ENCODE measurements at regions not wholly inside any gene's neighbourhood (a gene's known extent, or its start where the extent isn't known, plus 50 kb on each side); places are given as distances from the start of the nearest gene placed in this dataset.
"Not testable (repeated sequence)": the region's sequence is repeated elsewhere in the genome, so short reads cannot be mapped to it uniquely, and the experiment has no call there.

DNA sequence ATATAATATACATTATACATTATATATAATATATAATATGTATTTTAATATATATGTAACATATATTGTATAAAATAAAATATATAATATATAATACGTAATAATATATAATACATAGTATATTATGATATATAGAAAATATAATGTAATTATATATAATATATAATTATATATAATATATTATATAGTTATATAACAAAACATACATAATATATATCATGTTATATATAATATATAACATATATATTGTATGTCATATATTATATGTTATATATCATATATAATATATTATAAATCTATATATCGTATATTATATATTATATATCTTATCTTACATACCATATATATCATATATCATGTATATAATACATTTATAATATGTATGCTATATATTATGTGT, 248.2 kb upstream of the TPTE start:
- ChIA-PET CTCF (ENCODE audit: low intra/inter-chr PET ratio) (no interaction called here), POLR2A (no interaction called here)
- H3K9me3 ChIP-seq (replicated peaks; ENCODE audit: control insufficient read depth, insufficient read depth, low read depth, low read length) = peaks cover 2% of the 10 kb centered on the region; the same call in 1 of the 2 replicates
- no peak for DNase-seq (ENCODE audit: extremely low read depth in 1 of 4, low spot score in 3 of 4)
- in situ Hi-C loops (cut with MboI) (loop anchor here (5.0 kb wide), 1 partner anchor 54 kb away; no protein-coding TSS in a partner anchor), intact Hi-C loops (cut with micrococcal nuclease) (no loop called here)
- H3K79me2 ChIP-seq (ENCODE audit: control insufficient read depth, insufficient read depth, low read length) = no peaks in the 10 kb centered on the region
- TF ChIP-seq DNMT1 (IDR thresholded peaks at IDR 0.05) = no peak
- no peaks in the 10 kb centered on the region for H4K20me1 ChIP-seq (replicated peaks; ENCODE audit: control insufficient read depth, insufficient read depth, low read length)
- BruUV-seq (replicated peaks) = no TSS peak
- H3K27ac ChIP-seq (ENCODE audit: extremely low read depth, low read depth, low read length) = no peak overlapping the region
- H3K4me2 ChIP-seq (ENCODE audit: insufficient read depth, low read length) = no peak overlapping the region
- no peaks in the 10 kb centered on the region for H3K4me1 ChIP-seq (replicated peaks in 1 of 2; ENCODE audit: control insufficient read depth in 2 of 2, insufficient read depth in 2 of 2, low read length in 2 of 2)
- no peak overlapping the region for H2AFZ ChIP-seq (ENCODE audit: low read depth, low read length)
- no peak for FAIRE-seq
- H3K4me3 ChIP-seq = no peak overlapping the region
- no peak for ATAC-seq
- H3K9me1 ChIP-seq (ENCODE audit: control insufficient read depth, insufficient read depth, low read length) = no peaks in the 10 kb centered on the region
- WGBS (ENCODE audit: insufficient coverage, low coverage, missing lambda C conversion rate) = 0% methylated on average over 2 of the region's 2 CpGs
- no peaks in the 10 kb centered on the region for H3K36me3 ChIP-seq (ENCODE audit: control insufficient read depth, insufficient read depth, low read length)
- no peak overlapping the region for H3K9ac ChIP-seq (ENCODE audit: insufficient read depth in 1 of 2, low read depth in 2 of 2, low read length in 2 of 2)
- H3K27me3 ChIP-seq (ENCODE audit: control insufficient read depth in 2 of 2, insufficient read depth in 2 of 2, low read length in 2 of 2) = no peaks in the 10 kb centered on the region

DNA sequence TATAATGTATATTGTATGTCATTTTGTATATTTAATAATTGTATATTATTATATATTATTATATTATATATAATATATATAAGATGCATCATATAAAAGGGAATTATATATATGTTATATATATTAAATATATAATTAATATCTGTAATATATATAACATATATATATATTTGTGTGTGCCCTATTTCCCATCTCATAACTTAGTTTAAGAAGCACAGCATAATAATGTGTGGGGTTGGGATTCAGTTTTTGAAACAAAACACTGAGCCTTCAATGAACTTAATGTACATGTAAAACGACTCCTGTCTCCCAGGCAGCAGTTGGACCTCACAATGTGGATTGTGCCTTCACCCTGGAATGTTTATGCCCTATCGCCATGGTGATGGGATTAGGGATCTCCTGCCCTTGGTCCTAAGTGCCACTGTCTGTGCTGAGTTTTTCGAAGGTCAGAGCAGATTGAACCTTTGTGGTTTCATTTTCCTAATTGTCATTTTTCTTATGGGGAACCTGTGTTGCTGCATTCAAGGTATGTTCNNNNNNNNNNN, 247.5 kb upstream of the TPTE start:
- BruUV-seq (replicated peaks); H3K36me3 ChIP-seq (ENCODE audit: control insufficient read depth, insufficient read depth, low read length); H3K4me2 ChIP-seq (ENCODE audit: insufficient read depth, low read length); H3K9ac ChIP-seq (ENCODE audit: insufficient read depth in 1 of 2, low read depth in 2 of 2, low read length in 2 of 2); H2AFZ ChIP-seq (ENCODE audit: low read depth, low read length); H3K79me2 ChIP-seq (ENCODE audit: control insufficient read depth, insufficient read depth, low read length); H3K9me3 ChIP-seq (replicated peaks; ENCODE audit: control insufficient read depth, insufficient read depth, low read depth, low read length); DNase-seq (ENCODE audit: extremely low read depth in 1 of 4, low spot score in 3 of 4); POLR2A ChIA-PET; CTCF ChIA-PET (ENCODE audit: low intra/inter-chr PET ratio); intact Hi-C loops (cut with micrococcal nuclease); H3K27ac ChIP-seq (ENCODE audit: extremely low read depth, low read depth, low read length); H3K4me1 ChIP-seq (replicated peaks in 1 of 2; ENCODE audit: control insufficient read depth in 2 of 2, insufficient read depth in 2 of 2, low read length in 2 of 2); ATAC-seq; H3K4me3 ChIP-seq; H3K27me3 ChIP-seq (ENCODE audit: control insufficient read depth in 2 of 2, insufficient read depth in 2 of 2, low read length in 2 of 2); H3K9me1 ChIP-seq (ENCODE audit: control insufficient read depth, insufficient read depth, low read length); FAIRE-seq; H4K20me1 ChIP-seq (replicated peaks; ENCODE audit: control insufficient read depth, insufficient read depth, low read length): not testable (repeated sequence)
- in situ Hi-C loops (cut with MboI) = loop anchor here (5.0 kb wide), 1 partner anchor 53 kb away; no protein-coding TSS in a partner anchor
- 5% methylated on average over 3 of the region's 3 CpGs for WGBS (ENCODE audit: insufficient coverage, low coverage, missing lambda C conversion rate)

Data from K562 (cell line).